Tibial nerve (tissue), 4 donors: ENCODE measurements at regions not wholly inside any gene's neighbourhood (a gene's known extent, or its start where the extent isn't known, plus 50 kb on each side); places are given as distances from the start of the nearest gene placed in this dataset.

Source experiments
- EP300 ChIP-seq, 2 donors: sonication (generic); formaldehyde crosslinking; IDR thresholded peaks; one replicate each; pipeline ENCODE4 v1.6.1; 2017; ENCODE audit warnings: antibody characterized with exemption in 2 of 2, mild to moderate bottlenecking in 1 of 2
- POLR2A ChIP-seq, 2 donors: fragments of 450-650 bp; IDR thresholded peaks; one replicate each; pipeline ENCODE4 v1.6.1; 2017; ENCODE audit warnings: antibody characterized with exemption in 2 of 2, mild to moderate bottlenecking in 2 of 2, moderate library complexity in 2 of 2
- TF ChIP-seq, protein P1 (sequence below), 5 experiments: fragments of 200-600 bp in 3 of 5; fragments of 450-650 bp in 2 of 5; sonication (generic) in 3 of 5; IDR thresholded peaks; one replicate each; pipeline ENCODE4 v1.5.1; 2016 to 2019; ENCODE audit warnings: antibody characterized with exemption in 5 of 5, mild to moderate bottlenecking in 3 of 5, moderate library complexity in 2 of 5

DNA sequence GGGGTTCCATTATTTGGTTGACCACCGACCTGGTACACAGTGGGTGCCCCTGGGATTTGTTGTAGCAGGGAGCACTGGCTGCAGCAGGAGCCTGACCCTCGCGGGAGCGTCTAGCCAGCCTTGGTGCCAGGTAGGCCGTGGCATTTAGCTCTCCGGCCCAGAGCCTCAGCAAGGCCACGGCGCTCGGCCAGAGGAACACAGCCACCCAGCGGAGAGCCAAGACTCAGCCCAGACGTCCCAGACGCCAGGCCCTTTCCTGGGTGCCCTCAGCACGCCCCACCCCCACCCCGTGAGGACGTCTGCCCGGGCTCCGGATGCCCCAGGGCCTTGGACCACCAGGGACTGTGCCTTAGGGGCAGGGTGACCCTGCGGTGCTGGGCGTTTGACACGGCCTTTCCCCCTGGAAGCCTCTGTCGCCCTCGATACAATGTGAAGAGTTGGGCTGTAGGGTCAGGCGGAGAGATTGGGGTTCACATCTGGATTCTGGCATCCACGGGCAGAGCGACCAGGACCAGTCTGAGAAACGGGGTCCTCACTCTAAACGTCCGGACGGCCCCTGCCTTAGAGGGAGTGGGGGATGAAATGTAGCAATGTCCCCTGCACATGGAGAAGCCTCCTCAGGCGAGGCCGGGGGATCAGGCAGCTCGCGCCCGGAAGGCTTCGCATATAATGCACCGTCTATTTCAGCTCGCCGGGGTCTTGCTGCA is 99.2 kb upstream of the FGF3 start:
- TF ChIP-seq, protein P1, sequence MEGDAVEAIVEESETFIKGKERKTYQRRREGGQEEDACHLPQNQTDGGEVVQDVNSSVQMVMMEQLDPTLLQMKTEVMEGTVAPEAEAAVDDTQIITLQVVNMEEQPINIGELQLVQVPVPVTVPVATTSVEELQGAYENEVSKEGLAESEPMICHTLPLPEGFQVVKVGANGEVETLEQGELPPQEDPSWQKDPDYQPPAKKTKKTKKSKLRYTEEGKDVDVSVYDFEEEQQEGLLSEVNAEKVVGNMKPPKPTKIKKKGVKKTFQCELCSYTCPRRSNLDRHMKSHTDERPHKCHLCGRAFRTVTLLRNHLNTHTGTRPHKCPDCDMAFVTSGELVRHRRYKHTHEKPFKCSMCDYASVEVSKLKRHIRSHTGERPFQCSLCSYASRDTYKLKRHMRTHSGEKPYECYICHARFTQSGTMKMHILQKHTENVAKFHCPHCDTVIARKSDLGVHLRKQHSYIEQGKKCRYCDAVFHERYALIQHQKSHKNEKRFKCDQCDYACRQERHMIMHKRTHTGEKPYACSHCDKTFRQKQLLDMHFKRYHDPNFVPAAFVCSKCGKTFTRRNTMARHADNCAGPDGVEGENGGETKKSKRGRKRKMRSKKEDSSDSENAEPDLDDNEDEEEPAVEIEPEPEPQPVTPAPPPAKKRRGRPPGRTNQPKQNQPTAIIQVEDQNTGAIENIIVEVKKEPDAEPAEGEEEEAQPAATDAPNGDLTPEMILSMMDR (IDR thresholded peaks at IDR 0.05), result no peak
- TF ChIP-seq POLR2A (IDR thresholded peaks at IDR 0.05) (no peak), EP300 (IDR thresholded peaks at IDR 0.05) (no peak)
